ENCODE measurements at regions not wholly inside any gene's neighbourhood (a gene's known extent, or its start where the extent isn't known, plus 50 kb on each side); places are given as distances from the start of the nearest gene placed in this dataset.

- no peak overlapping the region for H3K4me3 ChIP-seq (ENCODE audit: low read length)
- no peak overlapping the region for H2AFZ ChIP-seq (ENCODE audit: low read length)
- no peaks in the 10 kb centered on the region for H3K9me3 ChIP-seq (ENCODE audit: low read length)
- no peak overlapping the region for H3K9ac ChIP-seq (ENCODE audit: low read length)
- H3K27ac ChIP-seq (ENCODE audit: low read length): no peak overlapping the region
- no peak for DNase-seq
- no peaks in the 10 kb centered on the region for H3K79me2 ChIP-seq (ENCODE audit: low read length)
- no peaks in the 10 kb centered on the region for H4K20me1 ChIP-seq (ENCODE audit: insufficient read depth, low read depth, low read length)
- no peaks in the 10 kb centered on the region for H3K9me2 ChIP-seq (replicated peaks; ENCODE audit: insufficient read depth, low read length)
- H3K4me2 ChIP-seq (ENCODE audit: low read depth, low read length, poor library complexity, severe bottlenecking): no peak overlapping the region
- no peaks in the 10 kb centered on the region for H3K27me3 ChIP-seq (ENCODE audit: low read length)
- no peaks in the 10 kb centered on the region for H3K4me1 ChIP-seq (ENCODE audit: low read length)
- H3K36me3 ChIP-seq (ENCODE audit: insufficient read depth, low read length): no peaks in the 10 kb centered on the region
These were observed 170.7 kb upstream of the PMEPA1 start for GRCh38 chr20:57880571-57880892.

GRCh38 chr20:57879779-57880570 is 170.2 kb upstream of the PMEPA1 start:
- Histone ChIP-seq H3K9ac (ENCODE audit: low read length) (no peak overlapping the region), H3K27me3 (ENCODE audit: low read length) (no peaks in the 10 kb centered on the region), H4K20me1 (ENCODE audit: insufficient read depth, low read depth, low read length) (no peaks in the 10 kb centered on the region), H3K4me3 (ENCODE audit: low read length) (no peak overlapping the region), H3K79me2 (ENCODE audit: low read length) (no peaks in the 10 kb centered on the region), H2AFZ (ENCODE audit: low read length) (no peak overlapping the region), H3K4me1 (ENCODE audit: low read length) (no peaks in the 10 kb centered on the region), H3K9me3 (ENCODE audit: low read length) (no peaks in the 10 kb centered on the region), H3K27ac (ENCODE audit: low read length) (no peak overlapping the region), H3K4me2 (ENCODE audit: low read depth, low read length, poor library complexity, severe bottlenecking) (no peak overlapping the region), H3K9me2 (replicated peaks; ENCODE audit: insufficient read depth, low read length) (no peaks in the 10 kb centered on the region), H3K36me3 (ENCODE audit: insufficient read depth, low read length) (no peaks in the 10 kb centered on the region)
- DNase-seq: no peak

- no peaks in the 10 kb centered on the region for H3K9me3 ChIP-seq (ENCODE audit: low read length)
- H3K4me2 ChIP-seq (ENCODE audit: low read depth, low read length, poor library complexity, severe bottlenecking): no peak overlapping the region
- no peak overlapping the region for H3K9ac ChIP-seq (ENCODE audit: low read length)
- no peaks in the 10 kb centered on the region for H4K20me1 ChIP-seq (ENCODE audit: insufficient read depth, low read depth, low read length)
- H3K79me2 ChIP-seq (ENCODE audit: low read length): no peaks in the 10 kb centered on the region
- H3K27me3 ChIP-seq (ENCODE audit: low read length): no peaks in the 10 kb centered on the region
- no peak overlapping the region for H3K27ac ChIP-seq (ENCODE audit: low read length)
- no peaks in the 10 kb centered on the region for H3K9me2 ChIP-seq (replicated peaks; ENCODE audit: insufficient read depth, low read length)
- no peaks in the 10 kb centered on the region for H3K36me3 ChIP-seq (ENCODE audit: insufficient read depth, low read length)
- H3K4me3 ChIP-seq (ENCODE audit: low read length): no peak overlapping the region
- no peak for DNase-seq
- H2AFZ ChIP-seq (ENCODE audit: low read length): no peak overlapping the region
- no peaks in the 10 kb centered on the region for H3K4me1 ChIP-seq (ENCODE audit: low read length)
These were observed 169.6 kb upstream of the PMEPA1 start for GRCh38 chr20:57879437-57879778.

GRCh38 chr20:57878786-57879424 is 169.1 kb upstream of the PMEPA1 start:
- Histone ChIP-seq H3K4me1 (ENCODE audit: low read length) (no peaks in the 10 kb centered on the region), H3K4me2 (ENCODE audit: low read depth, low read length, poor library complexity, severe bottlenecking) (no peak overlapping the region), H3K9ac (ENCODE audit: low read length) (no peak overlapping the region), H2AFZ (ENCODE audit: low read length) (no peak overlapping the region), H4K20me1 (ENCODE audit: insufficient read depth, low read depth, low read length) (no peaks in the 10 kb centered on the region), H3K79me2 (ENCODE audit: low read length) (no peaks in the 10 kb centered on the region), H3K27me3 (ENCODE audit: low read length) (no peaks in the 10 kb centered on the region), H3K27ac (ENCODE audit: low read length) (no peak overlapping the region), H3K9me3 (ENCODE audit: low read length) (no peaks in the 10 kb centered on the region), H3K4me3 (ENCODE audit: low read length) (no peak overlapping the region), H3K9me2 (replicated peaks; ENCODE audit: insufficient read depth, low read length) (no peaks in the 10 kb centered on the region), H3K36me3 (ENCODE audit: insufficient read depth, low read length) (no peaks in the 10 kb centered on the region)
- DNase-seq: no peak

DNA sequence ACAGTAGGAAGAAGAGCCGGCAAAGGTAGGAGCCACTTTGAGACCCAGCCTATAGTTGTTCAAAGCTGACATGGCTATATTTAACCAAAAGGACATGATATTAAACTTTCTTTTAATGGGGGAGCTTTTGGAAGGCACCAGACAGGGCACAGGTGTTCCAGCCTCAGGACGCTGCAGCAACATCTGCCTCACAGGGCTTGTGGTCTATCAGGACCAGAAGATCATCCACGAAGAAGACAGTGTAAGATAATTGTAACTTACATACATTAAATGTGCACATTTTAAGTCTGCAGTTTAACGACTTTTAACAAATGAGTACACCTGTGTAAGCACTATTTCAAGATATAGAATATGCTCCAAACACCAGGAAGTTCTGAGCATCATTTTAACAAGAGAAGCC is 168.2 kb upstream of the PMEPA1 start:
- Histone ChIP-seq H3K27me3 (ENCODE audit: low read length) (no peaks in the 10 kb centered on the region), H3K27ac (ENCODE audit: low read length) (no peak overlapping the region), H3K9me2 (replicated peaks; ENCODE audit: insufficient read depth, low read length) (no peaks in the 10 kb centered on the region), H3K4me3 (ENCODE audit: low read length) (no peak overlapping the region), H3K4me2 (ENCODE audit: low read depth, low read length, poor library complexity, severe bottlenecking) (no peak overlapping the region), H4K20me1 (ENCODE audit: insufficient read depth, low read depth, low read length) (no peaks in the 10 kb centered on the region), H3K4me1 (ENCODE audit: low read length) (no peaks in the 10 kb centered on the region), H2AFZ (ENCODE audit: low read length) (no peak overlapping the region), H3K36me3 (ENCODE audit: insufficient read depth, low read length) (no peaks in the 10 kb centered on the region), H3K9ac (ENCODE audit: low read length) (no peak overlapping the region), H3K79me2 (ENCODE audit: low read length) (no peaks in the 10 kb centered on the region), H3K9me3 (ENCODE audit: low read length) (no peaks in the 10 kb centered on the region)
- no peak for DNase-seq

- Histone ChIP-seq H3K79me2 (ENCODE audit: low read length) (no peaks in the 10 kb centered on the region), H3K4me3 (ENCODE audit: low read length) (no peak overlapping the region), H2AFZ (ENCODE audit: low read length) (no peak overlapping the region), H3K36me3 (ENCODE audit: insufficient read depth, low read length) (no peaks in the 10 kb centered on the region), H3K4me2 (ENCODE audit: low read depth, low read length, poor library complexity, severe bottlenecking) (no peak overlapping the region), H3K9ac (ENCODE audit: low read length) (no peak overlapping the region), H3K4me1 (ENCODE audit: low read length) (no peaks in the 10 kb centered on the region), H3K27me3 (ENCODE audit: low read length) (no peaks in the 10 kb centered on the region), H3K27ac (ENCODE audit: low read length) (no peak overlapping the region), H3K9me3 (ENCODE audit: low read length) (no peaks in the 10 kb centered on the region), H4K20me1 (ENCODE audit: insufficient read depth, low read depth, low read length) (no peaks in the 10 kb centered on the region), H3K9me2 (replicated peaks; ENCODE audit: insufficient read depth, low read length) (no peaks in the 10 kb centered on the region)
- no peak for DNase-seq
These were observed 167.5 kb upstream of the PMEPA1 start for GRCh38 chr20:57877131-57877824.

GRCh38 chr20:57876163-57876562 is 166.3 kb upstream of the PMEPA1 start:
- H3K27me3 ChIP-seq (ENCODE audit: low read length): no peaks in the 10 kb centered on the region
- no peak for DNase-seq
- H3K4me3 ChIP-seq (ENCODE audit: low read length): no peak overlapping the region
- H3K4me1 ChIP-seq (ENCODE audit: low read length): no peaks in the 10 kb centered on the region
- no peaks in the 10 kb centered on the region for H3K9me2 ChIP-seq (replicated peaks; ENCODE audit: insufficient read depth, low read length)
- H3K9me3 ChIP-seq (ENCODE audit: low read length): no peaks in the 10 kb centered on the region
- H3K27ac ChIP-seq (ENCODE audit: low read length): no peak overlapping the region
- H3K4me2 ChIP-seq (ENCODE audit: low read depth, low read length, poor library complexity, severe bottlenecking): no peak overlapping the region
- H3K79me2 ChIP-seq (ENCODE audit: low read length): no peaks in the 10 kb centered on the region
- H2AFZ ChIP-seq (ENCODE audit: low read length): no peak overlapping the region
- no peaks in the 10 kb centered on the region for H4K20me1 ChIP-seq (ENCODE audit: insufficient read depth, low read depth, low read length)
- no peak overlapping the region for H3K9ac ChIP-seq (ENCODE audit: low read length)
- no peaks in the 10 kb centered on the region for H3K36me3 ChIP-seq (ENCODE audit: insufficient read depth, low read length)

- no peak for DNase-seq
- no peak overlapping the region for H3K9ac ChIP-seq (ENCODE audit: low read length)
These were observed 164.3 kb upstream of the PMEPA1 start for GRCh38 chr20:57874141-57874540.

More at GRCh38 chr20:57874141-57874540, 164.3 kb upstream of the PMEPA1 start:
- no peaks in the 10 kb centered on the region for H3K4me1 ChIP-seq (ENCODE audit: low read length)
- no peak overlapping the region for H3K4me2 ChIP-seq (ENCODE audit: low read depth, low read length, poor library complexity, severe bottlenecking)
- no peak overlapping the region for H2AFZ ChIP-seq (ENCODE audit: low read length)
- no peaks in the 10 kb centered on the region for H3K9me2 ChIP-seq (replicated peaks; ENCODE audit: insufficient read depth, low read length)
- H3K27ac ChIP-seq (ENCODE audit: low read length): no peak overlapping the region
- H4K20me1 ChIP-seq (ENCODE audit: insufficient read depth, low read depth, low read length): no peaks in the 10 kb centered on the region
- H3K27me3 ChIP-seq (ENCODE audit: low read length): no peaks in the 10 kb centered on the region
- H3K4me3 ChIP-seq (ENCODE audit: low read length): no peak overlapping the region
- H3K9me3 ChIP-seq (ENCODE audit: low read length): no peaks in the 10 kb centered on the region
- no peaks in the 10 kb centered on the region for H3K36me3 ChIP-seq (ENCODE audit: insufficient read depth, low read length)
- H3K79me2 ChIP-seq (ENCODE audit: low read length): no peaks in the 10 kb centered on the region

Data from Karpas-422 (cell line).